Kidney glomerular epithelial cell (primary cell): ENCODE measurements at regions not wholly inside any gene's neighbourhood (a gene's known extent, or its start where the extent isn't known, plus 50 kb on each side); places are given as distances from the start of the nearest gene placed in this dataset.
"Not testable (repeated sequence)": the region's sequence is repeated elsewhere in the genome, so short reads cannot be mapped to it uniquely, and the experiment has no call there.

Experiments
- DNase-seq: peaks from one replicate; lab custom pipeline; 2025; lab: John Stamatoyannopoulos, UW

DNA sequence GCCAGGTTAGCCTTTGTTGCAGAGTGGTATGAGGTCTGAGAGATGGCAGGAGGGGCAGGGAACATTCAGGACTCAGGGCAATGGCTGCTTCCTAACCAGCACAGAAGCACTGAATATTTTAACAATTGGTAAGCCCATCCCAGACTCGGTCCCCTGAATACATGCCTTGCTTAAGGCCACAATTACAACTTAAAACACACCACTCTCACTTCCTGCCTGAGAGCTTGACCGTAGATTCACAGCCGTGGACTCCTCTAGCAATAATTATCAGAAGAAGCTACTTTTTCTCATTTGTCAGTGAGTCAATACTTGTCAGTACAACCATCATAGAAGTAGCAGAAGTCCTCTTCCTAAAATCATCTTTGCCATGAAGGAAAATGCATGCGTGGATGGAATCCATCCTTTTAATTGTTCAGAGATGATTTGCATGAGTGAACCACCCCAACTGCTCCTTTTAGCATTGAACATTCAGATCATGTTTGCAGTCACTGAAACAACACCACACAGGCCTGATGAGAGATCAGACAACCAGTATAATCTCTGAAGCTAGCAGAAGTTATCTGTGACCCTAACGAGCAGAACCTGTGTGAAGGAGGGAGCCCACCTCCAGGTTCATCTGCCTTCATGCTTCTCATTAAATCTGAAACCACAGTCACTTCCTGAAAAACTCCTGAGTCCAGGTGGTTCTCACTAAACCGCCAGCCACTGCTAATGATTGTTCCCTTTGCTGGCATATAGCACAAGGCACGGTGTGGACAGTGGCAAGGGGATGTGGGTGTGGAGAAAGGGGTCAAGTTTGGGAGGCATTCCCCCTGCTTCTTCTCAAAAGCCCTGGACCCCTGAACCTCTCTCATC lies 333.9 kb upstream of the CNR1 start:
- no peak for DNase-seq

DNA sequence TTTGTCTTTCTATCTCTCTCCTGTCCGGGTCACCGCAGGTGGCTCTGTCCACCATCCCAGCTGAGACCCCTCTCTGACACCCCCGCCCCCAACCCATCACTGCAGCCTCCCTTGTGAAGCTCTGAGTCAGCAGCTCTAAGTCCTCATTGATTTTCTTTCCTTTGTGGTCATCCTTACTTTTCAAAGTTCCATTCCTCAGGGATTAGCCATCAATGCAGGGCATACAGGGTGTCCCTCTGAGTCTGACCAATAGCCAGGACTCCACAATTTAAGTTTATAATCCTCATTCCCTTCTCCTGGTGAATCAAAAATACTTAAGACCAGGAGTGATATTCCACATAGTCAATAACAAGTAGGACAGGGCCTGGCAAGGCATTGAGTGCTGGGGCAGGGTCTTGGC lies 333.3 kb upstream of the CNR1 start:
- DNase-seq: no peak

DNA sequence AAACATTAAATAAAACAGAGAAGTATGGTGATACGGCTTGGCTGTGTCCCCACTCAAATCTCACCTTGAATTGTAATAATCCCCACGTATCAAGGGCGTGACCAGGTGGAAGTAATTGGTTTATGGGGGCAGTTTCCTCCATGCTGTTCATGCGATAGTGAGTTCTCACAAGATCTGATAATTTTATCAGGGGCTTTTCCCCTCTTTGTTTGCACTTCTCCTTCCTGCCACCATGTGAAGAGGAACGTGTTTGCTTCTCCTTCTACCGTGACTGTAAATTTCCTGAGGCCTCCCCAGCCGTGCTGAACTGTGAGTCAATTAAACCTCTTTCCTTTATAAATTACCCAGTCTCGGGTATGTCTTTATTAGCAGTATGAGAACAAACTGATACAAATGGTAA lies 331.3 kb upstream of the CNR1 start:
- DNase-seq: not testable (repeated sequence)

DNA sequence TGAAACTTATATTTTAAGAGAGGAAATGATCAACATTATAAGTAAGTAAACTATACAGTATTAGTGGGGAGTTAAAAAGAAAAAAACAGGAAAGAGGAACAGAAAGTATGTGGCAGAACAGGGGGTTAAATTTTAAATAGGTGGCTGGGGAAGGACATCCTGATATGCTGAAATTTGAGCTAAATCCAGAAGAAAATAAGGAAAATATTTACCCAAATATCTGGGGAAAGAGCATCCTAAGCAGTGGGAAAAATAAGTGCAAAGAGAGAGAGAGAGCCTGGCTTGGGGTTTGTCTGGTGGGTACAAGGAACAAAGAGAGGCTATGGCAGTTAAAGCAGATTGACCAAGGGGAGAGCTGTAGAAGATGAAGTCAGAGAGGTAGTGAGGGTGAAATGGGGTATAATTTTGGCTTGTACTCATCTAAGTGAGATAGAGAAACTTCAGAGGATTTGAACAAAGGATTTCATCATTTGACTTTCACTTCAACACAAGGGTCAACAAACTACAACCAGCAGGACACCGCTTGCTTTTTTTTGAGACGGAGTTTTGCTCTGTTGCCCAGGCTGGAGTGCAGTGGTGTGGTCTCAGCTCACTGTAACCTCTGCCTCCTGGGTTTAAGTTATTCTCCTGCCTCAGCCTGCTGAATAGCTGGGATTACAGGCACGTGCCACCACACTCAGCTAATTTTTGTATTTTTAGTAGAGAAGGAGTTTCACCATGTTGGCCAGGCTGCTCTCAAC lies 328.4 kb upstream of the CNR1 start:
- no peak for DNase-seq

DNA sequence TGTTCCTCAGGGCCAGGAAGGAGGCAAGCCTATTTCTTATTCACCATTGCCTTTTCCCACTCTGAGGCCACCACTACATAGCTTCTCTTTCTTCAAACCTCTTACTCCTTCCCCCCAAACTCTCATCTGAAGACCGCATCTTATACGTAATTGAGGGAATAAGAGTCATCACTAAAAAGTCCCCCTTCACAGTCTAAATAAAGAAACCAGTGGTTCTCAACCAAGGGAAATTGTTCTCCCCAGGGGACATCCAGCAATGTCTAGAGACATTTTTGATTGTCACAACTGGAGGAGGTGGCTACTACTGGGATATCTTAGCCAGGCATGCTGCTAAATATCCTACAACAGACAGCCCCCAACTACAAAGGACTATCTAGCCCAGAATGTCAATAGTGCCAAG lies 327.6 kb upstream of the CNR1 start:
- no peak for DNase-seq

DNA sequence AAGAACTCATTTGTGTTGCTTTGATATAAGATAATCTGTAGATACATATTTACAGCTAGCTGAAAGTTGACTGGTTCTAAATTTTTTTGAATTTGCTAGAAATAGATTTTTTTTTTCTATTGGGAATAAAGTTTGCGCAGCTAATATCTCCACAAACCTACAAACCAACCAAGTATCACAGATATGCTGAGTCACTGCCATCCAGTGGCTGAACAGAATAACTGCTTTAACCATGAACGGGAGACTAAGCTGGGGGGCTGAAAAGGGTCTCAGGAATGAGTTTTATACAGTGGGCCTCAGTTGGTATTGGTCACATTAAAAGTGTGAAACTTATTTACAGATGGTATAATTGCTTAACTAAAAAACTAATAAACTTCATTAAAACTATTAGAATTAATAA lies 326.7 kb upstream of the CNR1 start:
- DNase-seq: no peak

DNA sequence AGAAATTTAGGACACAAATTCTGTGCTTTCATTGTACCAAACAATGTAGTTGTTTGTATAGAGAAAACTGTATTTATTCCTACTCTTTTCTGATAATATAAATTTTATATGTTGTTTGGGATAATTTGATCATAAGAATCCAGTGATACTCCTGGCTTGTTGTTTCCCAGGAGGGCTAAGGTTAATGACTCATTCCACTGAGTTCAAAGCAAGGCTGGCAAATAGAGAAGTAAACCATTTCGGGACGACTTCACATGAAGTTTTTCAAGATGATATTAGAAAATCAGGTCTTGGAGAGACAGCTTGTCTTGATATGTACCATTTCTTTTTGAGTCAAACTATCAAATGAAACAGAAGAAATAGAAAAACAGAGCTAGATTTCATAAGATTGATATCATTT lies 326.1 kb upstream of the CNR1 start:
- no peak for DNase-seq

DNA sequence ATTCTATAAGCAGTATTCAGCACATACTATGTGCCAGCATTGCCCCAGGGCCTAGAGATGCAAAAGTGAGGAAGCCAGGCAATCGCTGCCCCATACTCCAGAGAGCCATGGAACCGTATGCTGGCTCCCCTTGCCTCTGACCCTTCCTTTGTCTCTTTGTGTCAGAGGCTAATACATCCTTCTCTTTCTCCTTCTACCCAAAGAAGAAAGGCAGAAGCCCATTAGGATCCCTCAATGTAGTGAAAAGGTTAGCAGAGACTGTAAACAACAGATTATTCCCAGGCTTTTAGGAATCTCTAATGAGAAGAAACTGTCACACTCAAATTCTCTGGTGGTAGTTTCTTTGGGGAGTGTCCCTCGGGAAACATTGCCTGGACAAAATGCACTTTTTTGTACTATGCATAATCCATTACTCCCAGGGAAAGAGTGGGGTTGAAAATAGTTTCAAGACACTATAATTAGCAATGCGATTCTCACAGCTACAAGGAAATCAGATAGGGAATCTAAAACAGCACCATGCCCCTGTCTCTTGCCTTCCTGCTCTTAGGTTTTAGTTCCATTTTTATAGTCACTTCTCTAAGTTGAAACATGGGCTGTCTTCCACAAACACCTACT lies 325.2 kb upstream of the CNR1 start:
- DNase-seq: no peak

DNA sequence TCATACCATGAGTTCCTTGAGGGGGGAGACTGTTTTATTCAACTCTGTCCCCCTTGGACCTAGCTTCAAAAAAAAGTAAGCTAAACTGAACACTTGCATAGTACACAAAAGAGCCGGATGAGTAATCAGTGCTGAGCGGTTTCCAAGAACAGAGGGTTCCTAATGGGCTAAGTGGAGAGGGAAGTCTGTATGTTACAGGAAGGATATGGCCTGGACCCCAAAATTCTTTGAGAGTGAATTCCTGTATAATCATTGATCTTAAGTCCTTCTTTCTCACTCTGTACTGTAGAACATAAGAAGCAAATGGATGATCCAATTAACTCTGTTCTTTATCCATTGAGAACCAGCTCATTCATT lies 324.7 kb upstream of the CNR1 start:
- no peak for DNase-seq

DNA sequence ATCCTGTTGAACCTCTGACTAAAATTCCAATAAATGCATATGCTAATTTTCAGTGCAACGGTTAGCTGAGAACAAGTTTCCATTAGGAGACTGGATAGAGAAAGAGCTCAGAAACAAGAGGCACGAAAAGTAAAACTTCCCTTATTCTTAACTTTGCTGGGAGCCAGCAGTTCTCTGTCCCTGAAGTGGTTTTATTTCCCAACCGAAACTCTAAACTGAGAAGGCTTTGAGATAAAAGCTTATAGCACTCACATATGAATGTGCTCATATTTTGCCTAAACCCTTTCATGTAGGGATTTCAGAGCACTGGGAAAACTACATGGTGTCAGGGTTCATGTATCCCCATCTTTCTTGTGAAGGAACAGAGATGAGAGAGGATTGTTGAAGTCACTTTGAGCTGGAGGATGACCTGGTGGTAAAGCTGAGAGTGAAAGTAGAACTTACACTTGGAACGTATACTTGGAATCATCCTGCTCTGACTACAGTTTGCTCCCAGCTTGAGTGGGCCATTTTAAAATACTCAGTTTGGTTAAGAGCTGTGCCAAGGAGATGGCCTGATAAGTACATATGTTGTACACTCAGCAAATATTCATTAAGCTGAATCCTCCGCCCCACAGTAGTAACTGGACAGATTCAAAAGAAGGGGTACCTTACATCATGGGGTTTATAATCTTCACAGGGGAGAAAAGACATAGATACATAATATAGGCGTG lies 324.2 kb upstream of the CNR1 start:
- DNase-seq: no peak

DNA sequence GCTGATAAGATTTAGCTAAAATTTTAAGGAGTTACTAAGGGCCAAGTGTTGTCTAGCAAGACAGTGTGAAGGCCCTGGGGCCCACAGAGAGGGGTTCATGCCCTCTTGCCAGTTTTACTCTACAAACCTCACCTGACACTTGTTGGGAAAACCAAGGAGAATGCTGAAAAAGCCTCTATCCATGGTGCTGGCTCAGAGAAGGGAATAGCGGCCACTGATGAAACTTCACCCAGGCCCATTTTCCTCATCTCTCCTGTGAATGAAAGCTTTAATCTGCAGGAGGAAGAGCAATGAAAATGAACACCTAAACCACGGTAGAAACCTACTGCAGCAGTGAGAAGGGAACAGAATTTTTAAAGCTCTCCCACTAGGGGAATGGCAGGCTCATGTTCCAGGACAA lies 317.3 kb upstream of the CNR1 start:
- DNase-seq: no peak

DNA sequence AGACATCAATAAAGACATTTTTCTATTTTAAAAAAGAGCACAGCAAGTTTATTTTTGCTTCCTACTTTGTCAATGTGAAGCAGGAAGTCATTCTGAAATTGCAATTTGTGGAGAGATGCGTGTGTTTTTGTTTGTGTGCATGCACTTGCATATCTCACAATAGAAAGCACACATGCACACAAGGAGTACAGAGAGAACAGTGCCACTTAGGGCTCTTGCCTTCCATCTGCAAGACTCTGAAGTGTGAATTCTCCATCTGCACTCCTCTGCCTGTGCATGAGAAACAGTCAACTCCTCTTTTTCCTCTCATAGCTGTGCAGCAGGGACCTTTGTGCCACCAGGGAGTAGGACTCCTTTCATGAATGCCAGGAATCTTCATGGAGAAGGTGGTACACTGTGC lies 316.3 kb upstream of the CNR1 start:
- no peak for DNase-seq

DNA sequence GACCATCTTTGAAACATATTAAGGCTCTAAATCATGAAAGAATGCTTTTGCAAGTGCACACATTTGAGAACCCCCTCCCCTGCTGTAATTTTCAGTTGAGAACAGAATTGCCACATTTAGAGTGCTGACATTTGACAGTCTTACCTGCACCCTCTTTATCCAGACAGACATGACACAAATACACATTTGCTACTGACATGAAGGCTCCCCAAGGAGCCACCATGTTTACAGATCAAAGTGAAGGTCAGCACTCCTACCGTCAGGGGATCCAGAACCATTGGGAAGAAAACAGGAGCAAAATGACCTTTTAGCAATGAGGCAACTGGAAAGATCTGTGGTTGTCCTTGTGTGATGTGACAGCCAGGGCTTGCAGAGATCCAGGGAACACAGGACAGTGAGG lies 315.4 kb upstream of the CNR1 start:
- no peak for DNase-seq

DNA sequence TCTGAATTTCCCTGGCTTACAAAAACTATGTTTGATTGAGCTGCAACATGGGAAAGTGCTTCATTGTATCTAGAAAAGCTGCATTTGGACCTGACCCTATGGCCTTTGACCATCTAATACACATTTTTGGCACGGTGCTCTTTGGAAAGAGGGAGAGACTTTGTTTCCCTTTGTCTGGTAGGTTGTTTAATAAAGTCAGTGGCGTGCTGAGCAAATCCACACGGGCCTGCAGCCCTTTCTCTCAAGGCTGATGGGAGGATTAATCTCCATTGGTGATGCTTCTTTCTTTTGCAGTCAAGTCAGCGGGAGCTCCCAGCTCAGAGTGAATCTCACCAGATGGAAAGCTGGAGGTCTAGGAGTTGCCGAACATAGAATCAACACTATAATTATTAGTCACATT lies 314.7 kb upstream of the CNR1 start:
- no peak for DNase-seq

DNA sequence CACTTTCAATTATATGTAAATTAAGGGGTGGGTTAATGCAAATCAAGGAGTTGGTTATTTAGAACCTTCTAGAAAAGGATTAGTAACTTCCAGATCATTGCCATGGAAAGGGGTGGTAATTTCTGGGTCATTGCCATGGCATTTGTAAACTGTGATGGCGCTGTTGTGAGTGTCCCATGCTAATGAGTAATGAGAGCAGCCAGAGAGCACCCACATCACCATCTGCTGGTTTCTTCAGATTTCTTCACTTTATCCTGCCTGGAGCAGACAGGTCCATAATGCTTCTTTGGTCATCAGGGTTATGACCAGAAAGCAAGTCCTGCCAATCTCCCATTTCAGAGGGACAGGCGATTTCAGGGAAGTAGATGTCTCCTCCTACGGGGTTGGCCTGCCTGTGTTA lies 311.3 kb upstream of the CNR1 start:
- DNase-seq: no peak

DNA sequence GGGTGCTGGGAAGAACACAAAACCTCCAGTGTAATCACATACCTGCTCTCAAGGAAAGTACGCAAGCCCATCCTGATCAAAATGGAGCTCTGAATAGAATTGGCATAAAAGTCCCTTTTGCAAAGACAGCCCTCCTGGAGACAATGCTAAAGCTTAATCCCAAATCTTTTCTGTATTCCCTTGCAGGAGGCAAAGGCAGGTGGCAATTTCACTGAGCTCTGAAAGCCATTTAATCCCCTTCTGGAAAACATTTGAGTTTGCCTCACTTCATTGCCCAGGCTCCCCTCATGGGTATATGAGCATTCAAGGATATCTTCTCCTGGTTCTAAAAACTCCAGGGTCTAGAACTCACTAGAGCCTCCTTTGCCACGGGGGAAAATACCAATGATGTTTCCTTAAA lies 310.2 kb upstream of the CNR1 start:
- DNase-seq: no peak

DNA sequence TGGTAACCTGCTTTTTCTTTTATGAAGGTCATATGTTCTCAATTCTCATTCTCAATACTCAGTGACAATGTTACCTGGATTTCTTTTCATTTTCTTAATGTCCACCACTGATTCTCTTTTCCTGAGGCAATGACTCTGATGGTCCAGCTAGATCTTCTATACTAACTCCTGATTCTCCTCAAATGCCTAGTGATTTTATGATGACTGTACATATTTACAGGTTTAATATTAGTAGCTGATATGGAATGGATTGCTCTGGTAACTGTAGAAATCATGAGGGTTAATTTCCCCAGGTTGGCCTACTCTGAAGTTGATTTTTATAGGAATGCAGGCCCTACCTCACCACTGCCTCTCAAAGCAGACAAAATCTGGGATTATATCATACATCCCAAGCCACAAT lies 308.6 kb upstream of the CNR1 start:
- DNase-seq: no peak

DNA sequence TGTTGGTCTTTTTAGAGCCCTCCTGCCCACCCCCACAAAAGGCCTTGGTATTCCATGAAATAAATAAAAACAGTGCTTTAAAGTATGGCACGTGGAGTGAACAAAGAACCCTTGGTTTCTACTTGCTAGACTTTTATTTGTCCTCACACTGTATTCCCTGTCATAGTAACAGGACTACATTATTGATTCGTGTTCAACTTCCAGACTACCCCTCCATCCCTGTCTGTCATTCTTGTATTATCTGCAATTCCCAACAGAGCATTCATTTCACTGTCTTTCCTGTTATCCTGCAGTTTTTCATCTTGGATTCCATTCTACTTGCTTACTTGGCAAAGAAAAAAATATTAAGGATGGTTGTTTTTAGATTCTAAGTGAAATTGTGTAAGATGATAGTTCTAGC lies 307.4 kb upstream of the CNR1 start:
- DNase-seq: no peak

DNA sequence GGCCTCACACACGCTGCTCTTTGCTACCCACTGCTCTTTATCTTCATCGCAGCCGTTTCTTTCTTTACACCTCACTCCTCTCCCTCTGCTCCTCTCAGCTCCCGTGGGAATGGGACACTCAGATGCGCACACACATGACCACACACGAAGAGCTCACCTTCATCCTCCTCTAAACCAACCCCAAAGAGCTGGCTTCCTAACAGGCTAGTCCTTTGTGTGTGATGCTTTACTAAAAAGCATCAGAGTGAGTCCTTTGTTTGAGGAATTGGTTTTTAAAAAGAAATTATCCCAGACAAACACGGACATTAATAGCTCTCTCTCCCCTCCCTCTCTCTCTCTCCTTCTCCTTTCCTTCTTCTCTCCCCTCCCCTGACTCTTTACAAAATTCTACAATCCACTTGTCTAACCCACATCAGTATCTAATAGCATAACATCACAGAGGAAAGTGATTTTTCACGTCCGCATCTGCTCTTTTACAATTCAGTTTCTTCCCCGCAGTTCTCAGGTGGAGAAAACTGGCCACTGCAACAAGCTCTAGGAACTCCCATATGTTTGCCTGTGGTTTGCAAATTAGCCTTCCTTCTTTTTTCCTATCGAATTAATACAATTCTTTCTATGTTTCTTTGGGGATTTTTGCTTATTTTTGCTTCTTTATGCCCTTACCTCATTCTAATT lies 306.8 kb upstream of the CNR1 start:
- no peak for DNase-seq

DNA sequence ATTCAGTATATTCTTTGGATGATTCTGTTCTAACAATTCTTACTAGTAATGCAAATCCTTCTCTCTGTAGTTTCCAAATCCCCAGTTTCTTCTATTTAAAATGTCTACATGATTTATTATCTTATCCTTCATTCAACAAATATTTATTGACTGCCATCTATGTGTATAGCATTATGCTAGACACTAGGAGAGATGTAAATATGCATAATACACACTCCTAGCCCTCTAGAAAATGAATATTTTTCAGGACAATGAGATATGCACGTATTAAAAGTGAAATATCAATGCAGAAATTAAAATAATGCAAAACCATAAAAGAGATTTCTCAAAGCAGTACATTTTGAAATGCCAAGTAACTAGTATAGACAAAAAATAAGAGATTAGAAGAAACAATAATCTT lies 293.5 kb upstream of the CNR1 start:
- no peak for DNase-seq

DNA sequence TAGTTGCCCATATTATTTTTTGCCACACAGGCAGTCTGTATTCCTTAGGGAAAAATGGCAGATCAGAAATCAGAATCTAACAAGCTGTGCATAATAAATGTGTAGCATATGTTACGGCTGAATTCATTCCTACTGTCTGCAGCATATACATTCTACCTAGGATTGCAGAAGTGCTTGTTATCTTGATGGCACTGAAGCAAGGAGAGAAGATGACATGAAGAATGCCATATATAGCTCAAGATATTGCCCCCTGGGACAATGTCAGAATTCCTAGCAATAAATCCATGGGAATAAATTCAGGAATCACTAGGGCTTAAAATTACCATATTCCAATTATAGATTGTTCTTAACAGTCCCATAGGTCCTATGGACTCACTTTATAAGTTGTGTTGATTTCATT lies 293.0 kb upstream of the CNR1 start:
- no peak for DNase-seq

DNA sequence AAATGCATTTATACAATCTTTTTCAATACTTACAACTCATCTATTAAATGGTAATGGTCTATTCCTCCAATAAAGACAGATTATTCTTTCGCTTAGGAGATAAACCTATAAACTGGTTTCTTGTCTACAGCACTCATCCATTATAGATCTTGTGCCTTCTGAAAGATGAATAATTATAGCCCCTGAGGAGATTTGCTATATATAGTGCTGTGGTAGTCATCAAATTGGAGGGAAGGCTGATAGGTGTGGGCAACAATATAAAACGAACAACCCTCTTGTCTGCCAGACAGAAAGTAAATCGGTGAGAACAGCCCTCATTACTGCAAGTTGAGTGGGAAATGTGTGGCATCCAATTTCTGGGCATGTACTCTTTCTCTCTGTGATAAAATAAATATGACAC lies 292.5 kb upstream of the CNR1 start:
- no peak for DNase-seq
